GM12878 (cell line): ENCODE measurements at regions not wholly inside any gene's neighbourhood (a gene's known extent, or its start where the extent isn't known, plus 50 kb on each side); places are given as distances from the start of the nearest gene placed in this dataset.
A peak's percentile ranks its signal among the peaks of the same experiment; 100 is the strongest.

Experiments used
- ATAC-seq: fragments of 200-7000 bp; cut with Tn5 transposase; 3 replicates; pipeline ENCODE4 v1.9.1; 2020; ENCODE audit warnings: mild to moderate bottlenecking, moderate library complexity
- BruUV-seq: library from RNA; stranded (reverse); fragments of 400-500 nt; replicated peaks from 2 replicates; lab custom pipeline; 2021; lab: Mats Ljungman, UMichigan
- CTCF ChIA-PET: fragments of 300-600 bp; sonication (Branson Sonifier 250); formaldehyde crosslinking; extraction: SDS; loops from one replicate; lab custom pipeline; 2021; ENCODE audit warnings: inconsistent platforms; lab: Yijun Ruan, JAX
- POLR2A ChIA-PET: fragments of 350-600 bp; formaldehyde crosslinking; extraction: SDS; loops from one replicate; lab custom pipeline; 2021; ENCODE audit warnings: inconsistent platforms; lab: Charles Lee
- RAD21 ChIA-PET: fragments of 300-600 bp; sonication (Branson Sonifier 250); formaldehyde crosslinking; loops from one replicate; lab custom pipeline; 2023; ENCODE audit warnings: antibody characterized with exemption; ENCODE audit not compliant: unreplicated experiment; lab: Charles Lee
- SMC1A ChIA-PET: fragments of 300-600 bp; sonication (Branson Sonifier 250); formaldehyde crosslinking; loops from one replicate; lab custom pipeline; 2023; ENCODE audit not compliant: unreplicated experiment, uncharacterized antibody; lab: Charles Lee
- DNase-seq: peaks from one replicate; pipeline ENCODE4 v3.0.0-alpha.2; 2011; ENCODE audit warnings: low read depth, low spot score
- FAIRE-seq: peaks from 3 replicates; lab custom pipeline; 2011; peaks lifted over from hg19 to GRCh38; lab: Jason Lieb, UNC
- H2AFZ ChIP-seq: 2 replicates; pipeline ENCODE4 v1.6.0; 2011; ENCODE audit warnings: low read depth, low read length, control low read depth; ENCODE audit not compliant: control insufficient read depth
- H3K27ac ChIP-seq: 2 replicates; pipeline ENCODE4 v1.5.1; 2011; ENCODE audit warnings: control low read depth; ENCODE audit not compliant: control insufficient read depth, insufficient read depth
- H3K27me3 ChIP-seq, 2 experiments: replicated peaks in 1 of 2; 2 replicates each; pipeline versions ENCODE4 v1.6.0 to v1.6.1; 2011; ENCODE audit warnings: low read length in 1 of 2; ENCODE audit not compliant: control insufficient read depth in 2 of 2, insufficient read depth in 2 of 2
- H3K36me3 ChIP-seq, 2 experiments: 2 replicates each; pipeline ENCODE4 v1.5.1; 2011; ENCODE audit warnings: low read length in 1 of 2; ENCODE audit not compliant: control insufficient read depth in 2 of 2, insufficient read depth in 2 of 2
- H3K4me1 ChIP-seq: 2 replicates; pipeline ENCODE4 v1.6.1; 2011; ENCODE audit warnings: mild to moderate bottlenecking, low read length, moderate library complexity, mixed read lengths; ENCODE audit not compliant: control insufficient read depth, insufficient read depth
- H3K4me2 ChIP-seq: 2 replicates; pipeline ENCODE4 v1.6.0; 2011; ENCODE audit warnings: control low read depth; ENCODE audit not compliant: control insufficient read depth, insufficient read depth
- H3K4me3 ChIP-seq: fragments of 200-600 bp; sonication (generic); 2 replicates; pipeline ENCODE4 v1.5.1; 2016
- H3K79me2 ChIP-seq: 2 replicates; pipeline ENCODE4 v1.6.0; 2011; ENCODE audit warnings: low read length; ENCODE audit not compliant: control insufficient read depth, insufficient read depth
- H3K9ac ChIP-seq: 2 replicates; pipeline ENCODE4 v1.8.0; 2011; ENCODE audit warnings: low read length, control low read depth, mixed read lengths; ENCODE audit not compliant: control insufficient read depth, insufficient read depth
- H3K9me3 ChIP-seq: replicated peaks from 3 replicates; pipeline ENCODE4 v1.5.1; 2011; ENCODE audit warnings: mild to moderate bottlenecking, low read length; ENCODE audit not compliant: control insufficient read depth, insufficient read depth
- H4K20me1 ChIP-seq: 2 replicates; pipeline ENCODE4 v1.6.0; 2011; ENCODE audit not compliant: control insufficient read depth, insufficient read depth
- EGR1 ChIP-seq, 2 experiments: IDR thresholded peaks; 1 replicate in 1 of 2; 2 replicates in 1 of 2; pipeline ENCODE4 v1.6.1; 2011 to 2012; ENCODE audit warnings: low read depth in 2 of 2, low read length in 2 of 2, borderline replicate concordance in 1 of 2, mild to moderate bottlenecking in 1 of 2, moderate library complexity in 1 of 2
- ETV6 ChIP-seq, 2 experiments: fragments of 450-650 bp in 1 of 2; IDR thresholded peaks in 1 of 2; conservative IDR thresholded peaks in 1 of 2; 2 replicates each; pipeline ENCODE4 v1.6.1; 2014; ENCODE audit warnings: antibody characterized with exemption in 1 of 2, borderline replicate concordance in 1 of 2, low read depth in 1 of 2, mild to moderate bottlenecking in 1 of 2, moderate library complexity in 1 of 2
- FOXK2 ChIP-seq: fragments of 450-650 bp; IDR thresholded peaks from 2 replicates; pipeline ENCODE4 v1.6.1; 2017; ENCODE audit warnings: mild to moderate bottlenecking, moderate library complexity
- GABPA ChIP-seq: IDR thresholded peaks from 2 replicates; pipeline ENCODE4 v1.6.1; 2014; ENCODE audit warnings: antibody characterized with exemption, low read depth, mild to moderate bottlenecking, inconsistent platforms
- IKZF1 ChIP-seq: fragments of 450-650 bp; conservative IDR thresholded peaks from 2 replicates; pipeline ENCODE4 v1.6.1; 2017; ENCODE audit warnings: antibody characterized with exemption, mild to moderate bottlenecking
- JUND ChIP-seq: IDR thresholded peaks from 2 replicates; pipeline ENCODE4 v1.6.1; 2012; ENCODE audit warnings: low read depth, mild to moderate bottlenecking, low read length, improper control_type of control experiment, moderate library complexity
- LARP7 ChIP-seq: fragments of 450-650 bp; IDR thresholded peaks from 2 replicates; pipeline ENCODE4 v1.6.1; 2017; ENCODE audit warnings: mild to moderate bottlenecking
- MTA3 ChIP-seq: IDR thresholded peaks from 2 replicates; pipeline ENCODE4 v1.6.1; 2012; ENCODE audit warnings: low read length, inconsistent platforms, borderline replicate concordance
- POLR2AphosphoS2 ChIP-seq: IDR thresholded peaks from 2 replicates; pipeline ENCODE4 v1.6.1; 2011; ENCODE audit warnings: low read depth, mild to moderate bottlenecking, low read length, improper control_type of control experiment, moderate library complexity
- SKIL ChIP-seq: fragments of 450-650 bp; IDR thresholded peaks from 2 replicates; pipeline ENCODE4 v1.6.1; 2017; ENCODE audit warnings: mild to moderate bottlenecking, low read depth, inconsistent platforms; ENCODE audit not compliant: poor library complexity, severe bottlenecking
- STAT3 ChIP-seq: IDR thresholded peaks from 2 replicates; pipeline ENCODE4 v1.6.1; 2011; ENCODE audit warnings: low read depth, low read length, improper control_type of control experiment
- TCF3 ChIP-seq: IDR thresholded peaks from 2 replicates; pipeline ENCODE4 v1.6.1; 2012; ENCODE audit warnings: low read depth, mild to moderate bottlenecking, low read length, borderline replicate concordance; ENCODE audit not compliant: insufficient read depth
- ZNF207 ChIP-seq: fragments of 450-650 bp; IDR thresholded peaks from 2 replicates; pipeline ENCODE4 v1.6.1; 2014; ENCODE audit warnings: antibody characterized with exemption, mild to moderate bottlenecking, borderline replicate concordance
- WGBS: methylation state at CpG from one replicate; pipeline ENCODE4 v1.1.6; 2016; ENCODE audit warnings: low lambda C conversion rate; ENCODE audit not compliant: insufficient replicate concordance, insufficient coverage; ENCODE audit errors: missing lambda C conversion rate; 5-methylcytosine and 5-hydroxymethylcytosine counted together
- in situ Hi-C: fragments of 300-500 bp; cut with MboI; formaldehyde crosslinking; loops from 9 replicates; pipeline ENCODE4 v1.14.3; 2018; ENCODE audit warnings: mixed read lengths
- intact Hi-C: fragments of 100-400 bp; cut with micrococcal nuclease; formaldehyde crosslinking; loops from one replicate; pipeline ENCODE4 v1.14.2; 2022; ENCODE audit not compliant: unreplicated experiment
- TF ChIP-seq, protein P1 (sequence below): IDR thresholded peaks from 2 replicates; pipeline ENCODE4 v1.6.1; 2012; ENCODE audit warnings: low read depth, low read length, improper control_type of control experiment
- TF ChIP-seq, protein P2 (sequence below): IDR thresholded peaks from 2 replicates; pipeline ENCODE4 v1.6.1; 2012; ENCODE audit warnings: low read length, inconsistent platforms
- TF ChIP-seq, protein P3 (sequence below): fragments of 450-650 bp; IDR thresholded peaks from 2 replicates; pipeline ENCODE4 v1.6.1; 2018; ENCODE audit warnings: mild to moderate bottlenecking, low read depth, moderate library complexity; ENCODE audit not compliant: partially characterized antibody

GRCh38 chr17:43324205-43324893 is 74.4 kb upstream of the ARL4D start:
- SMC1A ChIA-PET, result no interaction called here
- Histone ChIP-seq H3K27ac (no peak overlapping the region), H3K79me2 (no peaks in the 10 kb centered on the region), H3K4me3 (0 out of 2 replicates have a peak overlapping the region, but pooled peaks have one; percentile 19), H3K27me3 (no peaks in the 10 kb centered on the region), H3K9me3 (peaks cover 6% of the 10 kb centered on the region; the same call in 2 of the 3 replicates), H2AFZ (peak overlapping the region; percentile 56), H3K9ac (no peak overlapping the region), H3K4me2 (peak overlapping the region; percentile 50; the same call in 1 of the 2 replicates), H4K20me1 (no peaks in the 10 kb centered on the region), H3K4me1 (peaks cover 6% of the 10 kb centered on the region), H3K36me3 (no peaks in the 10 kb centered on the region)
- peak; percentile 35 for DNase-seq
- peak; percentile 73 for ATAC-seq
- POLR2A ChIA-PET, result no interaction called here
- BruUV-seq, result no TSS peak
- WGBS, result 24% methylated on average over 22 of the region's 22 CpGs
- no peak for FAIRE-seq
- CTCF ChIA-PET, result no interaction called here
- intact Hi-C loops (no loop called here), in situ Hi-C loops (no loop called here)
- RAD21 ChIA-PET, result no interaction called here
- TF ChIP-seq IKZF1 (0 out of 2 replicates have a peak, but pooled peaks have one; percentile 15), POLR2AphosphoS2 (no peak), STAT3 (no peak), LARP7 (no peak), ZNF207 (no peak), JUND (no peak), FOXK2 (no peak), TCF3 (no peak), SKIL (no peak), GABPA (no peak), EGR1 (IDR thresholded peaks at IDR 0.05; ENCODE audit: borderline replicate concordance in 1 of 2, low read depth in 2 of 2, low read length in 2 of 2) (no peak), MTA3 (no peak), ETV6 (conservative IDR thresholded peaks at IDR 0.05 in 1 of 2, IDR thresholded peaks at IDR 0.05 in 1 of 2; ENCODE audit: borderline replicate concordance in 1 of 2, low read depth in 1 of 2) (peak in 1 of 2 experiments; percentile 47; a peak in 1 of 4 replicates)
- TF ChIP-seq, protein P1, sequence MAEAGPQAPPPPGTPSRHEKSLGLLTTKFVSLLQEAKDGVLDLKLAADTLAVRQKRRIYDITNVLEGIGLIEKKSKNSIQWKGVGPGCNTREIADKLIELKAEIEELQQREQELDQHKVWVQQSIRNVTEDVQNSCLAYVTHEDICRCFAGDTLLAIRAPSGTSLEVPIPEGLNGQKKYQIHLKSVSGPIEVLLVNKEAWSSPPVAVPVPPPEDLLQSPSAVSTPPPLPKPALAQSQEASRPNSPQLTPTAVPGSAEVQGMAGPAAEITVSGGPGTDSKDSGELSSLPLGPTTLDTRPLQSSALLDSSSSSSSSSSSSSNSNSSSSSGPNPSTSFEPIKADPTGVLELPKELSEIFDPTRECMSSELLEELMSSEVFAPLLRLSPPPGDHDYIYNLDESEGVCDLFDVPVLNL, result no peak
- TF ChIP-seq, protein P2, sequence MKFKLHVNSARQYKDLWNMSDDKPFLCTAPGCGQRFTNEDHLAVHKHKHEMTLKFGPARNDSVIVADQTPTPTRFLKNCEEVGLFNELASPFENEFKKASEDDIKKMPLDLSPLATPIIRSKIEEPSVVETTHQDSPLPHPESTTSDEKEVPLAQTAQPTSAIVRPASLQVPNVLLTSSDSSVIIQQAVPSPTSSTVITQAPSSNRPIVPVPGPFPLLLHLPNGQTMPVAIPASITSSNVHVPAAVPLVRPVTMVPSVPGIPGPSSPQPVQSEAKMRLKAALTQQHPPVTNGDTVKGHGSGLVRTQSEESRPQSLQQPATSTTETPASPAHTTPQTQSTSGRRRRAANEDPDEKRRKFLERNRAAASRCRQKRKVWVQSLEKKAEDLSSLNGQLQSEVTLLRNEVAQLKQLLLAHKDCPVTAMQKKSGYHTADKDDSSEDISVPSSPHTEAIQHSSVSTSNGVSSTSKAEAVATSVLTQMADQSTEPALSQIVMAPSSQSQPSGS, result 0 out of 2 replicates have a peak, but pooled peaks have one; percentile 41
- TF ChIP-seq, protein P3, sequence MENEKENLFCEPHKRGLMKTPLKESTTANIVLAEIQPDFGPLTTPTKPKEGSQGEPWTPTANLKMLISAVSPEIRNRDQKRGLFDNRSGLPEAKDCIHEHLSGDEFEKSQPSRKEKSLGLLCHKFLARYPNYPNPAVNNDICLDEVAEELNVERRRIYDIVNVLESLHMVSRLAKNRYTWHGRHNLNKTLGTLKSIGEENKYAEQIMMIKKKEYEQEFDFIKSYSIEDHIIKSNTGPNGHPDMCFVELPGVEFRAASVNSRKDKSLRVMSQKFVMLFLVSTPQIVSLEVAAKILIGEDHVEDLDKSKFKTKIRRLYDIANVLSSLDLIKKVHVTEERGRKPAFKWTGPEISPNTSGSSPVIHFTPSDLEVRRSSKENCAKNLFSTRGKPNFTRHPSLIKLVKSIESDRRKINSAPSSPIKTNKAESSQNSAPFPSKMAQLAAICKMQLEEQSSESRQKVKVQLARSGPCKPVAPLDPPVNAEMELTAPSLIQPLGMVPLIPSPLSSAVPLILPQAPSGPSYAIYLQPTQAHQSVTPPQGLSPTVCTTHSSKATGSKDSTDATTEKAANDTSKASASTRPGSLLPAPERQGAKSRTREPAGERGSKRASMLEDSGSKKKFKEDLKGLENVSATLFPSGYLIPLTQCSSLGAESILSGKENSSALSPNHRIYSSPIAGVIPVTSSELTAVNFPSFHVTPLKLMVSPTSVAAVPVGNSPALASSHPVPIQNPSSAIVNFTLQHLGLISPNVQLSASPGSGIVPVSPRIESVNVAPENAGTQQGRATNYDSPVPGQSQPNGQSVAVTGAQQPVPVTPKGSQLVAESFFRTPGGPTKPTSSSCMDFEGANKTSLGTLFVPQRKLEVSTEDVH, result no peak
